Testis (tissue), 2 donors: ENCODE measurements at regions not wholly inside any gene's neighbourhood (a gene's known extent, or its start where the extent isn't known, plus 50 kb on each side); places are given as distances from the start of the nearest gene placed in this dataset.

Source experiments
- DNase-seq: peaks from one replicate; pipeline ENCODE4 v3.0.0-alpha.2; 2019
- H3K27ac ChIP-seq, 2 donors: fragments of 200-600 bp; sonication (generic); one replicate each; pipeline ENCODE4 v1.5.1; 2019
- H3K27me3 ChIP-seq: fragments of 200-600 bp; sonication (generic); one replicate; pipeline ENCODE4 v1.5.1; 2019
- H3K36me3 ChIP-seq: fragments of 200-600 bp; sonication (generic); one replicate; pipeline ENCODE4 v1.5.1; 2017; ENCODE audit warnings: low read depth; ENCODE audit errors: missing control alignments
- H3K4me1 ChIP-seq: fragments of 200-600 bp; sonication (generic); one replicate; pipeline ENCODE4 v1.5.1; 2019
- H3K4me3 ChIP-seq, 2 donors: fragments of 200-600 bp; sonication (generic); one replicate each; pipeline ENCODE4 v1.5.1; 2017 to 2019
- H3K9me3 ChIP-seq: fragments of 200-600 bp; sonication (generic); one replicate; pipeline ENCODE4 v1.5.1; 2017
- CTCF ChIP-seq, 3 experiments: fragments of 450-650 bp in 2 of 3; fragments of 200-600 bp in 1 of 3; sonication (generic) in 1 of 3; IDR thresholded peaks; one replicate each; pipeline ENCODE4 v1.5.1; 2016 to 2019; ENCODE audit warnings: antibody characterized with exemption in 3 of 3, mild to moderate bottlenecking in 2 of 3, moderate library complexity in 1 of 3
- POLR2A ChIP-seq: fragments of 450-650 bp; IDR thresholded peaks from one replicate; pipeline ENCODE4 v1.6.1; 2017; ENCODE audit warnings: antibody characterized with exemption, mild to moderate bottlenecking, moderate library complexity
- WGBS, 2 donors: methylation state at CpG; one replicate each; pipeline ENCODE4 v1.1.5; 2018; 5-methylcytosine and 5-hydroxymethylcytosine counted together
- intact Hi-C: fragments of 100-400 bp; cut with DNase I; formaldehyde crosslinking; loops from one replicate; pipeline ENCODE4 v1.15.1; 2023; ENCODE audit warnings: low total_unique reads

DNA sequence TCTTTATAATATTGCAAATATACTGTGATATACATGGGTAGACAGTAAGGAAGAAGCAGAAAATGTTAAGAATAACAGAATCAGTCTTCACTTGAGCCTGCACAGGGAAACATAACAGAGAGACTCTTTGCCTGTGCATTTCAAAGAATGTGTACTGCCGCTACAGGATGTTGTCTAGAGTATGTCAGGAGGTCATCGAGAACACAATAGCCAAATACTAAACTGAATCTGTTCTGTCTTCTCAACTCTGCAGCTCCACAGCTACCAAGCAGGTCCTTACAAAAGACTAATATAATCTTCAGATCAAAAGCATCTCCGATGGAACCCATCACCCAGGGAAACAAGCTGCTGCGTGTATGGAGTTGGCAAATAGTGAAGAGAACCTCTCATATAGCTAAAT is 471.5 kb downstream of the PCDH10 start:
- H3K9me3 ChIP-seq, result no peaks in the 10 kb centered on the region
- no peaks in the 10 kb centered on the region for H3K27me3 ChIP-seq
- H3K27ac ChIP-seq, result no peak overlapping the region
- H3K36me3 ChIP-seq, result no peaks in the 10 kb centered on the region
- TF ChIP-seq POLR2A, result no peak
- no peak for TF ChIP-seq CTCF (IDR thresholded peaks at IDR 0.05)
- H3K4me3 ChIP-seq, result no peak overlapping the region
- no peaks in the 10 kb centered on the region for H3K4me1 ChIP-seq
- no peak for DNase-seq
- 59 to 70% methylated on average over 4 of the region's 4 CpGs for WGBS, 2 donors
- intact Hi-C loops, result no loop called here

GRCh38 chr4:133618963-133619362 is 469.9 kb downstream of the PCDH10 start:
- H3K9me3 ChIP-seq, result no peaks in the 10 kb centered on the region
- intact Hi-C loops, result no loop called here
- TF ChIP-seq POLR2A, result no peak
- no peaks in the 10 kb centered on the region for H3K36me3 ChIP-seq
- DNase-seq, result no peak
- no peak overlapping the region for H3K4me3 ChIP-seq
- H3K27ac ChIP-seq, result no peak overlapping the region
- no peaks in the 10 kb centered on the region for H3K4me1 ChIP-seq
- no peaks in the 10 kb centered on the region for H3K27me3 ChIP-seq
- 83 to 93% methylated on average over 1 of the region's 1 CpG for WGBS, 2 donors

DNA sequence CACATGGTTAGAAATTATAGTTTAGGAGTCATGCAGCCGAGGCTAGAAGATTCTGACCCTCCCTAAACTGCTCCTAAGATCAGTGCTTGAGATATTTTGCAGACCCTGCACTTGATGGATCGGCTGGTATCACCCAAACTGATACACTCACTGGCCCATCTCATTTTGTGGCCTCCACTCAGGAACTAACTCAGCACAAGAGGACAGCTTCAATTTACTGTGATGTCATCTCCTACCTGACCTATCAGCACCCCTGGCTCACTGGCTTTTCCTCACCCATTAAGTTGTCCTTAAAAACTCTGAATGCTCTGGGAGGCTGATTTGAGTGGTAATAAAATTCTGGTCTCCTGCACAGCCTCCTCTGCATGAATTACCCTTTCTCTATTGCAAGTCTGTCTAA is 450.9 kb downstream of the PCDH10 start:
- H3K9me3 ChIP-seq, result no peaks in the 10 kb centered on the region
- H3K27me3 ChIP-seq, result no peaks in the 10 kb centered on the region
- no peak for TF ChIP-seq POLR2A
- no peak for TF ChIP-seq CTCF (IDR thresholded peaks at IDR 0.05)
- no peaks in the 10 kb centered on the region for H3K4me1 ChIP-seq
- DNase-seq, result no peak
- H3K27ac ChIP-seq, result no peak overlapping the region
- H3K36me3 ChIP-seq, result no peaks in the 10 kb centered on the region
- no peak overlapping the region for H3K4me3 ChIP-seq
- intact Hi-C loops, result no loop called here
- 79 to 90% methylated on average over 2 of the region's 2 CpGs for WGBS, 2 donors

- no peaks in the 10 kb centered on the region for H3K36me3 ChIP-seq
- no peaks in the 10 kb centered on the region for H3K27me3 ChIP-seq
- WGBS, 2 donors, result 19 to 21% methylated on average over 6 of the region's 6 CpGs
- no peaks in the 10 kb centered on the region for H3K9me3 ChIP-seq
- intact Hi-C loops, result no loop called here
- no peak overlapping the region for H3K4me3 ChIP-seq
- H3K4me1 ChIP-seq, result no peaks in the 10 kb centered on the region
- no peak overlapping the region for H3K27ac ChIP-seq
- TF ChIP-seq CTCF (IDR thresholded peaks at IDR 0.05) (no peak), POLR2A (no peak)
- no peak for DNase-seq
Observed at GRCh38 chr4:133598779-133599178, 449.7 kb downstream of the PCDH10 start.

- 89 to 98% methylated on average over 1 of the region's 1 CpG for WGBS, 2 donors
- DNase-seq, result no peak
- Histone ChIP-seq H3K27ac (no peak overlapping the region), H3K9me3 (no peaks in the 10 kb centered on the region), H3K4me3 (no peak overlapping the region), H3K36me3 (no peaks in the 10 kb centered on the region), H3K27me3 (no peaks in the 10 kb centered on the region), H3K4me1 (no peaks in the 10 kb centered on the region)
- intact Hi-C loops, result no loop called here
- no peak for TF ChIP-seq CTCF (IDR thresholded peaks at IDR 0.05)
- no peak for TF ChIP-seq POLR2A
Observed at GRCh38 chr4:133597251-133597650, 448.2 kb downstream of the PCDH10 start.
